ENCODE measurements at regions not wholly inside any gene's neighbourhood (a gene's known extent, or its start where the extent isn't known, plus 50 kb on each side); places are given as distances from the start of the nearest gene placed in this dataset.

GRCh38 chr13:85223883-85224656 is 575.1 kb downstream of the SLITRK6 start:
- H3K36me3 ChIP-seq (ENCODE audit: insufficient read depth, low read length): no peaks in the 10 kb centered on the region
- no peaks in the 10 kb centered on the region for H3K27me3 ChIP-seq (ENCODE audit: insufficient read depth, low read length)
- no peak overlapping the region for H3K4me3 ChIP-seq (ENCODE audit: low read length)
- H3K4me1 ChIP-seq (ENCODE audit: insufficient read depth, low read length): no peaks in the 10 kb centered on the region
- H3K9me3 ChIP-seq (ENCODE audit: low read length): no peaks in the 10 kb centered on the region
- no peak overlapping the region for H2AFZ ChIP-seq (ENCODE audit: low read depth, low read length)

GRCh38 chr13:85216576-85216975 is 582.6 kb downstream of the SLITRK6 start:
- no peaks in the 10 kb centered on the region for H3K4me1 ChIP-seq (ENCODE audit: insufficient read depth, low read length)
- no peaks in the 10 kb centered on the region for H3K27me3 ChIP-seq (ENCODE audit: insufficient read depth, low read length)
- H2AFZ ChIP-seq (ENCODE audit: low read depth, low read length): no peak overlapping the region
- H3K4me3 ChIP-seq (ENCODE audit: low read length): no peak overlapping the region
- no peaks in the 10 kb centered on the region for H3K36me3 ChIP-seq (ENCODE audit: insufficient read depth, low read length)
- no peaks in the 10 kb centered on the region for H3K9me3 ChIP-seq (ENCODE audit: low read length)

- no peak overlapping the region for H3K4me3 ChIP-seq (ENCODE audit: low read length)
- no peak overlapping the region for H2AFZ ChIP-seq (ENCODE audit: low read depth, low read length)
- no peaks in the 10 kb centered on the region for H3K36me3 ChIP-seq (ENCODE audit: insufficient read depth, low read length)
- H3K9me3 ChIP-seq (ENCODE audit: low read length): no peaks in the 10 kb centered on the region
- H3K4me1 ChIP-seq (ENCODE audit: insufficient read depth, low read length): no peaks in the 10 kb centered on the region
- H3K27me3 ChIP-seq (ENCODE audit: insufficient read depth, low read length): no peaks in the 10 kb centered on the region
Measured at GRCh38 chr13:85212692-85213091, 586.5 kb downstream of the SLITRK6 start.

GRCh38 chr13:85204668-85205344 is 594.4 kb downstream of the SLITRK6 start:
- H3K4me1 ChIP-seq (ENCODE audit: insufficient read depth, low read length): no peaks in the 10 kb centered on the region
- no peak overlapping the region for H2AFZ ChIP-seq (ENCODE audit: low read depth, low read length)
- H3K27me3 ChIP-seq (ENCODE audit: insufficient read depth, low read length): no peaks in the 10 kb centered on the region
- no peak overlapping the region for H3K4me3 ChIP-seq (ENCODE audit: low read length)
- no peaks in the 10 kb centered on the region for H3K9me3 ChIP-seq (ENCODE audit: low read length)
- no peaks in the 10 kb centered on the region for H3K36me3 ChIP-seq (ENCODE audit: insufficient read depth, low read length)

- Histone ChIP-seq H3K9me3 (ENCODE audit: low read length) (no peaks in the 10 kb centered on the region), H3K4me1 (ENCODE audit: insufficient read depth, low read length) (no peaks in the 10 kb centered on the region)
Measured at GRCh38 chr13:85197431-85197830, 601.8 kb downstream of the SLITRK6 start.

GRCh38 chr13:85194482-85194881 is 604.7 kb downstream of the SLITRK6 start:
- H3K4me1 ChIP-seq (ENCODE audit: insufficient read depth, low read length): no peaks in the 10 kb centered on the region
- H3K4me3 ChIP-seq (ENCODE audit: low read length): no peak overlapping the region
- H2AFZ ChIP-seq (ENCODE audit: low read depth, low read length): no peak overlapping the region
- H3K9me3 ChIP-seq (ENCODE audit: low read length): no peaks in the 10 kb centered on the region
- H3K36me3 ChIP-seq (ENCODE audit: insufficient read depth, low read length): no peaks in the 10 kb centered on the region
- no peaks in the 10 kb centered on the region for H3K27me3 ChIP-seq (ENCODE audit: insufficient read depth, low read length)

More at GRCh38 chr13:85197431-85197830, 601.8 kb downstream of the SLITRK6 start:
- H3K27me3 ChIP-seq (ENCODE audit: insufficient read depth, low read length): no peaks in the 10 kb centered on the region
- no peak overlapping the region for H3K4me3 ChIP-seq (ENCODE audit: low read length)
- H3K36me3 ChIP-seq (ENCODE audit: insufficient read depth, low read length): no peaks in the 10 kb centered on the region
- no peak overlapping the region for H2AFZ ChIP-seq (ENCODE audit: low read depth, low read length)

- Histone ChIP-seq H3K9me3 (ENCODE audit: low read length) (no peaks in the 10 kb centered on the region), H3K27me3 (ENCODE audit: insufficient read depth, low read length) (no peaks in the 10 kb centered on the region), H3K4me1 (ENCODE audit: insufficient read depth, low read length) (no peaks in the 10 kb centered on the region), H2AFZ (ENCODE audit: low read depth, low read length) (no peak overlapping the region), H3K36me3 (ENCODE audit: insufficient read depth, low read length) (no peaks in the 10 kb centered on the region), H3K4me3 (ENCODE audit: low read length) (no peak overlapping the region)
Measured at GRCh38 chr13:85191996-85192718, 607.1 kb downstream of the SLITRK6 start.

- Histone ChIP-seq H3K9me3 (ENCODE audit: low read length) (no peaks in the 10 kb centered on the region), H3K4me3 (ENCODE audit: low read length) (no peak overlapping the region), H2AFZ (ENCODE audit: low read depth, low read length) (no peak overlapping the region), H3K4me1 (ENCODE audit: insufficient read depth, low read length) (no peaks in the 10 kb centered on the region), H3K27me3 (ENCODE audit: insufficient read depth, low read length) (no peaks in the 10 kb centered on the region), H3K36me3 (ENCODE audit: insufficient read depth, low read length) (no peaks in the 10 kb centered on the region)
Measured at GRCh38 chr13:85186356-85187045, 612.7 kb downstream of the SLITRK6 start.

GRCh38 chr13:85174291-85174690 is 624.9 kb downstream of the SLITRK6 start:
- H2AFZ ChIP-seq (ENCODE audit: low read depth, low read length): no peak overlapping the region
- H3K27me3 ChIP-seq (ENCODE audit: insufficient read depth, low read length): no peaks in the 10 kb centered on the region
- H3K4me1 ChIP-seq (ENCODE audit: insufficient read depth, low read length): no peaks in the 10 kb centered on the region
- H3K9me3 ChIP-seq (ENCODE audit: low read length): no peaks in the 10 kb centered on the region
- H3K4me3 ChIP-seq (ENCODE audit: low read length): no peak overlapping the region
- no peaks in the 10 kb centered on the region for H3K36me3 ChIP-seq (ENCODE audit: insufficient read depth, low read length)

GRCh38 chr13:85170372-85170771 is 628.8 kb downstream of the SLITRK6 start:
- no peaks in the 10 kb centered on the region for H3K4me1 ChIP-seq (ENCODE audit: insufficient read depth, low read length)
- no peak overlapping the region for H3K4me3 ChIP-seq (ENCODE audit: low read length)
- H3K36me3 ChIP-seq (ENCODE audit: insufficient read depth, low read length): no peaks in the 10 kb centered on the region
- H2AFZ ChIP-seq (ENCODE audit: low read depth, low read length): no peak overlapping the region
- no peaks in the 10 kb centered on the region for H3K9me3 ChIP-seq (ENCODE audit: low read length)
- no peaks in the 10 kb centered on the region for H3K27me3 ChIP-seq (ENCODE audit: insufficient read depth, low read length)

GRCh38 chr13:85166891-85167290 is 632.3 kb downstream of the SLITRK6 start:
- H3K36me3 ChIP-seq (ENCODE audit: insufficient read depth, low read length): no peaks in the 10 kb centered on the region
- H3K4me3 ChIP-seq (ENCODE audit: low read length): no peak overlapping the region
- H2AFZ ChIP-seq (ENCODE audit: low read depth, low read length): no peak overlapping the region
- H3K9me3 ChIP-seq (ENCODE audit: low read length): peaks cover 7% of the 10 kb centered on the region
- H3K4me1 ChIP-seq (ENCODE audit: insufficient read depth, low read length): no peaks in the 10 kb centered on the region
- H3K27me3 ChIP-seq (ENCODE audit: insufficient read depth, low read length): no peaks in the 10 kb centered on the region

GRCh38 chr13:85163063-85163462 is 636.2 kb downstream of the SLITRK6 start:
- Histone ChIP-seq H3K36me3 (ENCODE audit: insufficient read depth, low read length) (no peaks in the 10 kb centered on the region), H2AFZ (ENCODE audit: low read depth, low read length) (no peak overlapping the region), H3K9me3 (ENCODE audit: low read length) (peaks cover 7% of the 10 kb centered on the region), H3K4me3 (ENCODE audit: low read length) (no peak overlapping the region), H3K4me1 (ENCODE audit: insufficient read depth, low read length) (no peaks in the 10 kb centered on the region), H3K27me3 (ENCODE audit: insufficient read depth, low read length) (no peaks in the 10 kb centered on the region)

- Histone ChIP-seq H3K27me3 (ENCODE audit: insufficient read depth, low read length) (no peaks in the 10 kb centered on the region), H2AFZ (ENCODE audit: low read depth, low read length) (no peak overlapping the region), H3K9me3 (ENCODE audit: low read length) (no peaks in the 10 kb centered on the region), H3K4me3 (ENCODE audit: low read length) (no peak overlapping the region), H3K36me3 (ENCODE audit: insufficient read depth, low read length) (no peaks in the 10 kb centered on the region), H3K4me1 (ENCODE audit: insufficient read depth, low read length) (no peaks in the 10 kb centered on the region)
Measured at GRCh38 chr13:85148009-85148408, 651.2 kb downstream of the SLITRK6 start.

Measured in neuron (in vitro differentiated cells).